ENCODE measurements at regions not wholly inside any gene's neighbourhood (a gene's known extent, or its start where the extent isn't known, plus 50 kb on each side); places are given as distances from the start of the nearest gene placed in this dataset.

DNA sequence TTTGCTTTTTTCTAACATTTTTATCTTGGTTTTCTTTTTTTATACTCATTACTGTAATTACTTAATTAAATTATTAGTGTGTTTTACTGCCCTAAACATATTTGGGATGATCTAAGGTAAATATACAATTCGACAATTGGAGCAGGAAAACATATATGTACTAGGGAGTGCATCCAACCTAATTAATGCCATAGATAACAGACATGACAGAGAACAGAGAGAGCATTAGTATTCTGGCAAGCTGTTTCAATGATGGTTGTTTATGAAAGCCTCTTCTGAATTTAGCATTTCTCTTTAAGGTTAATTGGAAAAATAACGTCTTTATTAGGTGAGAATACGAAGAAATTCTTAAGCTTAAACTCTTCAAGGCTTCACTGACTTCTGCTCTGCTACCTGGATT lies 300.1 kb upstream of the PRR16 start:
- TF ChIP-seq GATA3 (IDR thresholded peaks at IDR 0.05; ENCODE audit: low read depth, low read length) (peak; percentile 62; the same call in 1 of the 2 replicates), GATA2 (IDR thresholded peaks at IDR 0.05; ENCODE audit: low read depth, low read length) (peak; percentile 36; the same call in 1 of the 2 replicates)
